Neural cell (in vitro differentiated cells): ENCODE measurements at regions not wholly inside any gene's neighbourhood (a gene's known extent, or its start where the extent isn't known, plus 50 kb on each side); places are given as distances from the start of the nearest gene placed in this dataset.

Experiments
- H2AFZ ChIP-seq: fragments of 200-600, 300-800 bp; sonication (generic), shearing (Covaris generic); 2 replicates; pipeline ENCODE4 v1.6.0; 2014; ENCODE audit warnings: low read depth, mild to moderate bottlenecking, antibody characterized with exemption, low read length, moderate library complexity
- H3F3A ChIP-seq: fragments of 200-600 bp; shearing (Covaris generic); 2 replicates; pipeline ENCODE4 v1.6.1; 2016; ENCODE audit warnings: mild to moderate bottlenecking, moderate library complexity, mixed read lengths, antibody characterized with exemption, low read length; ENCODE audit not compliant: insufficient read depth, poor library complexity, severe bottlenecking
- H3K27ac ChIP-seq: fragments of 200-600, 300-800 bp; sonication (generic), shearing (Covaris generic); 2 replicates; pipeline ENCODE4 v1.5.1; 2014; ENCODE audit warnings: mild to moderate bottlenecking, low read length, moderate library complexity
- H3K27me3 ChIP-seq: fragments of 300-800, 200-600 bp; sonication (generic), shearing (Covaris generic); 2 replicates; pipeline ENCODE4 v1.6.0; 2014; ENCODE audit warnings: mild to moderate bottlenecking, low read depth, low read length, moderate library complexity; ENCODE audit not compliant: insufficient read depth
- H3K36me3 ChIP-seq: fragments of 300-800, 200-600 bp; sonication (generic), shearing (Covaris generic); 2 replicates; pipeline ENCODE4 v1.5.1; 2014; ENCODE audit warnings: mild to moderate bottlenecking, antibody characterized with exemption, low read length, moderate library complexity; ENCODE audit not compliant: insufficient read depth
- H3K4me2 ChIP-seq: fragments of 300-800, 200-600 bp; sonication (generic), shearing (Covaris generic); 2 replicates; pipeline ENCODE4 v1.6.0; 2014; ENCODE audit warnings: mild to moderate bottlenecking, low read length
- H3K4me3 ChIP-seq: fragments of 300-800, 200-600 bp; sonication (generic), shearing (Covaris generic); 2 replicates; pipeline ENCODE4 v1.5.1; 2014; ENCODE audit warnings: mild to moderate bottlenecking, low read length, moderate library complexity
- H3K79me2 ChIP-seq: fragments of 200-600 bp; shearing (Covaris generic); replicated peaks from 2 replicates; pipeline ENCODE4 v1.6.0; 2014; ENCODE audit warnings: mild to moderate bottlenecking, low read length, moderate library complexity; ENCODE audit not compliant: insufficient read depth
- H3K9ac ChIP-seq: fragments of 300-800, 200-600 bp; sonication (generic), shearing (Covaris generic); 2 replicates; pipeline ENCODE4 v1.6.1; 2016; ENCODE audit warnings: mild to moderate bottlenecking, low read length, mixed read lengths
- H3K9me2 ChIP-seq: fragments of 200-600 bp; shearing (Covaris generic); 2 replicates; pipeline ENCODE4 v1.6.1; 2016; ENCODE audit warnings: mild to moderate bottlenecking, low read length, mixed read lengths; ENCODE audit not compliant: insufficient read depth
- H3K9me3 ChIP-seq: fragments of 200-600, 300-800 bp; sonication (generic), shearing (Covaris generic); 2 replicates; pipeline ENCODE4 v1.6.1; 2016; ENCODE audit warnings: mild to moderate bottlenecking, mixed run types, low read length, moderate library complexity, mixed read lengths
- H4K20me1 ChIP-seq: fragments of 200-600 bp; shearing (Covaris generic); 2 replicates; pipeline ENCODE4 v1.6.1; 2016; ENCODE audit warnings: mild to moderate bottlenecking, mixed run types; ENCODE audit not compliant: insufficient read depth
- CTCF ChIP-seq: fragments of 450-650 bp; IDR thresholded peaks from 2 replicates; pipeline ENCODE4 v1.5.1; 2014; ENCODE audit warnings: antibody characterized with exemption, mild to moderate bottlenecking, moderate library complexity; ENCODE audit not compliant: poor library complexity, severe bottlenecking
- EP300 ChIP-seq: fragments of 450-650 bp; conservative IDR thresholded peaks from 2 replicates; pipeline ENCODE4 v1.6.1; 2014; ENCODE audit warnings: antibody characterized with exemption, mild to moderate bottlenecking, moderate library complexity; ENCODE audit not compliant: poor library complexity, severe bottlenecking
- EZH2 ChIP-seq: fragments of 200-600, 300-800 bp; shearing (Covaris generic), sonication (generic); IDR thresholded peaks from 2 replicates; pipeline ENCODE4 v1.6.1; 2014; ENCODE audit warnings: antibody characterized with exemption, low read length, borderline replicate concordance, mild to moderate bottlenecking; ENCODE audit not compliant: insufficient read depth, poor library complexity, severe bottlenecking
- MXI1 ChIP-seq: fragments of 450-650 bp; conservative IDR thresholded peaks from 2 replicates; pipeline ENCODE4 v1.6.1; 2014; ENCODE audit warnings: antibody characterized with exemption, mild to moderate bottlenecking; ENCODE audit not compliant: poor library complexity, severe bottlenecking
- POLR2AphosphoS5 ChIP-seq: IDR thresholded peaks from 2 replicates; pipeline ENCODE4 v1.6.1; 2012
- RAD21 ChIP-seq: fragments of 450-650 bp; conservative IDR thresholded peaks from 2 replicates; pipeline ENCODE4 v1.6.1; 2014; ENCODE audit warnings: antibody characterized with exemption, mild to moderate bottlenecking, moderate library complexity
- REST ChIP-seq: IDR thresholded peaks from 2 replicates; pipeline ENCODE4 v1.6.1; 2012; ENCODE audit warnings: borderline replicate concordance
- SMC3 ChIP-seq: fragments of 450-650 bp; conservative IDR thresholded peaks from 2 replicates; pipeline ENCODE4 v1.6.1; 2014; ENCODE audit warnings: antibody characterized with exemption, mild to moderate bottlenecking, moderate library complexity; ENCODE audit not compliant: poor library complexity
- TAF1 ChIP-seq: IDR thresholded peaks from 2 replicates; pipeline ENCODE4 v1.6.1; 2012; ENCODE audit warnings: low read depth

- H3K9me2 ChIP-seq, result no peaks in the 10 kb centered on the region
- no peaks in the 10 kb centered on the region for H3K9me3 ChIP-seq
- H3F3A ChIP-seq, result no peaks in the 10 kb centered on the region
- no peak overlapping the region for H2AFZ ChIP-seq
- TF ChIP-seq MXI1 (no peak), EP300 (no peak), SMC3 (no peak), POLR2AphosphoS5 (no peak), EZH2 (no peak), REST (no peak)
- no peaks in the 10 kb centered on the region for H4K20me1 ChIP-seq
- no peaks in the 10 kb centered on the region for H3K36me3 ChIP-seq
- H3K4me3 ChIP-seq, result no peak overlapping the region
- no peak overlapping the region for H3K9ac ChIP-seq
- no peak overlapping the region for H3K27ac ChIP-seq
- no peaks in the 10 kb centered on the region for H3K27me3 ChIP-seq
- H3K4me2 ChIP-seq, result no peak overlapping the region
- no peaks in the 10 kb centered on the region for H3K79me2 ChIP-seq
Measured at GRCh38 chr13:85040215-85040614, 759.0 kb downstream of the SLITRK6 start.

GRCh38 chr13:85031771-85032170 is 767.4 kb downstream of the SLITRK6 start:
- no peak overlapping the region for H3K9ac ChIP-seq
- no peaks in the 10 kb centered on the region for H3K36me3 ChIP-seq
- no peaks in the 10 kb centered on the region for H3K79me2 ChIP-seq
- H3K9me3 ChIP-seq, result no peaks in the 10 kb centered on the region
- H3K27me3 ChIP-seq, result no peaks in the 10 kb centered on the region
- TF ChIP-seq SMC3, result no peak
- TF ChIP-seq POLR2AphosphoS5, result no peak
- no peak for TF ChIP-seq REST
- TF ChIP-seq EP300, result no peak
- TF ChIP-seq TAF1, result no peak
- TF ChIP-seq MXI1, result no peak
- no peak for TF ChIP-seq EZH2
- no peak for TF ChIP-seq CTCF
- no peak for TF ChIP-seq RAD21
- no peak overlapping the region for H3K27ac ChIP-seq
- no peaks in the 10 kb centered on the region for H3F3A ChIP-seq
- H3K4me2 ChIP-seq, result no peak overlapping the region
- H2AFZ ChIP-seq, result no peak overlapping the region
- H3K4me3 ChIP-seq, result no peak overlapping the region
- no peaks in the 10 kb centered on the region for H4K20me1 ChIP-seq
- no peaks in the 10 kb centered on the region for H3K9me2 ChIP-seq
